Nephron progenitor cell (in vitro differentiated cells): ENCODE measurements at regions not wholly inside any gene's neighbourhood (a gene's known extent, or its start where the extent isn't known, plus 50 kb on each side); places are given as distances from the start of the nearest gene placed in this dataset.

Experiments used
- DNase-seq: peaks from one replicate; pipeline ENCODE4 v3.0.0; 2021
- H3K27ac Mint-ChIP-seq: 2 replicates; pipeline ENCODE4 v1.8.0; 2021; ENCODE audit warnings: mild to moderate bottlenecking, moderate library complexity, mixed read lengths
- H3K27me3 Mint-ChIP-seq: 2 replicates; pipeline ENCODE4 v1.8.0; 2021; ENCODE audit warnings: mild to moderate bottlenecking, low read depth, mixed read lengths; ENCODE audit not compliant: poor library complexity
- H3K36me3 Mint-ChIP-seq: 2 replicates; pipeline ENCODE4 v1.8.0; 2021; ENCODE audit warnings: low read depth, mixed read lengths
- H3K4me1 Mint-ChIP-seq: 2 replicates; pipeline ENCODE4 v1.8.0; 2021; ENCODE audit warnings: mixed read lengths
- H3K4me3 Mint-ChIP-seq: 2 replicates; pipeline ENCODE4 v1.8.0; 2021; ENCODE audit warnings: mild to moderate bottlenecking, moderate library complexity, mixed read lengths
- H3K9me3 Mint-ChIP-seq: 2 replicates; pipeline ENCODE4 v1.8.0; 2021; ENCODE audit warnings: mild to moderate bottlenecking, moderate library complexity, mixed read lengths
- TF ChIP-seq, protein P1 (sequence below): fragments of 200-600 bp; sonication (generic); IDR thresholded peaks from 2 replicates; pipeline ENCODE4 v1.5.0; 2021; ENCODE audit warnings: antibody characterized with exemption

DNA sequence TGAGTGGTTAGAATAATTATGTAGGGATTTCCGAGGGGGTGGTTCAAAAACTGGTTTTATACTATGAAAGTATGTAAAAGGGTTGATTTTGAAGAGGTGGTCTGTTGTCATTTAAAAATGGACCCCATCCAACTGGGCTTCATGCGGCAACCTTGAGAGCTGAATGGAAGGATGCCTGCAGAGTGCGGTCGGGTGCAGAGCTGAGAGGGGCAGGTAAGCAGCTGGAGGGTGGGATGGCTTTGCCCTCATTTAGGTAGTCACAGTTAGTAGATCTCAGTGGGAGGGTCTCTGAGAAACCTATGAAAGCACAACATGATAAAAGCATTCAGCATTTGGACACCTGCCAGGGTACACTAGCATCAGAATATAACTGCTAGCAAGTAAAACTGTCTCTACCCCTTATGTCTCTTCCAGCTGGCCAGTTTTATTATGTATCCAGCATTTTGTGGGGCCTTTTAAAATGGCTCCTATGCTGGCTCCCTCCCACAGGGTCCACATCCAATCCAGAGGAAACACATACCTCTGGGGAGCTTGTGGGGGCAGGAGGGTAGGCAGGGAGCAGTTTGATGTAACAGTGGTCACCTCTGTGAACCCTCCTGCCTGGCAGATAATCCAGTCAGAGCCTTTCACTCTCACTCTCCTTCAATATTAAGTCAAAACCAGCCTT lies 75.9 kb upstream of the MAGI2 start:
- Mint-ChIP-seq H3K36me3 (no peaks in the 10 kb centered on the region), H3K27ac (no peak overlapping the region), H3K9me3 (no peaks in the 10 kb centered on the region), H3K4me1 (peaks cover 7% of the 10 kb centered on the region), H3K27me3 (no peaks in the 10 kb centered on the region), H3K4me3 (no peak overlapping the region)
- DNase-seq = no peak
- TF ChIP-seq, protein P1, sequence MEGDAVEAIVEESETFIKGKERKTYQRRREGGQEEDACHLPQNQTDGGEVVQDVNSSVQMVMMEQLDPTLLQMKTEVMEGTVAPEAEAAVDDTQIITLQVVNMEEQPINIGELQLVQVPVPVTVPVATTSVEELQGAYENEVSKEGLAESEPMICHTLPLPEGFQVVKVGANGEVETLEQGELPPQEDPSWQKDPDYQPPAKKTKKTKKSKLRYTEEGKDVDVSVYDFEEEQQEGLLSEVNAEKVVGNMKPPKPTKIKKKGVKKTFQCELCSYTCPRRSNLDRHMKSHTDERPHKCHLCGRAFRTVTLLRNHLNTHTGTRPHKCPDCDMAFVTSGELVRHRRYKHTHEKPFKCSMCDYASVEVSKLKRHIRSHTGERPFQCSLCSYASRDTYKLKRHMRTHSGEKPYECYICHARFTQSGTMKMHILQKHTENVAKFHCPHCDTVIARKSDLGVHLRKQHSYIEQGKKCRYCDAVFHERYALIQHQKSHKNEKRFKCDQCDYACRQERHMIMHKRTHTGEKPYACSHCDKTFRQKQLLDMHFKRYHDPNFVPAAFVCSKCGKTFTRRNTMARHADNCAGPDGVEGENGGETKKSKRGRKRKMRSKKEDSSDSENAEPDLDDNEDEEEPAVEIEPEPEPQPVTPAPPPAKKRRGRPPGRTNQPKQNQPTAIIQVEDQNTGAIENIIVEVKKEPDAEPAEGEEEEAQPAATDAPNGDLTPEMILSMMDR = no peak

DNA sequence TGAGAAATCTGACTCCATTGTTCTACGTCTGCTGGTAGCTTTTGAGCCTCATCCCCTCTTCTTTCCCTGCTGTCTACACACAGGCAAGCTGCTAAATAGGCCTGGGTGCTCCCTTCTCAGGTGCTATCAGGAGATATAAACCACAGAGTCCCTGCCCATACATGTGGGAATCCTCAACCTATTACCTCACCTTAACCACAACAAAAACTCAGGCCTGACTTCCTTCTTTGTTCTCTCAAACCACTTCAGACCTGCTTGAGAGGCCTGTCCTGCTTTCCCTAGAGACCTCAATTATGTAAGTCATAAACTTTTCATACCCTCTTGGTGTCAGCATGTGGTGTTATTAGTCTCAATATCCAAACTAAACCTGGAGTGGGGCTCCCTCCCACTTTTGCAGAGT lies 75.0 kb upstream of the MAGI2 start:
- Mint-ChIP-seq H3K36me3 (no peaks in the 10 kb centered on the region), H3K27ac (peak overlapping the region; percentile 8), H3K9me3 (no peaks in the 10 kb centered on the region), H3K4me3 (no peak overlapping the region), H3K4me1 (peaks cover 7% of the 10 kb centered on the region), H3K27me3 (no peaks in the 10 kb centered on the region)
- TF ChIP-seq, protein P1 = no peak
- DNase-seq = no peak

DNA sequence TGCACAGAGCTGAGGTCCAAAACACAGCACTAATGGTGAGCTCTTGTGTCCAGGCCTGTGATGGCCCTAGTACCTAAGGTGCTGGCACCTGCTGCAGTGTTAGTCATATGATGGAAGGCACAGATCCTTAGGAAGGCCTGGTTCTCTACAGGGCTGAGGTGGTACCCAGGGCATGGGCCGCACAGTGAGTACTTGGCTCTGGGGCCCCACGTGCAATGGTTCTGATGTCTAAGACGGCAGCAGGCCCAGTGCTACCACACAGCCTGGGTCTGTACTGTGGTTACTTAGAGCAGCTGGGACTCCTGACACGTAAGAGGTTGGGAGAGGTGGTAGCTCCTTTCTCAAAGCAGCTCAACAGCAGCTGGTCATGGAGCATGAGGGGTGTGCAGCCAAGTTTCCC lies 70.6 kb upstream of the MAGI2 start:
- H3K4me1 Mint-ChIP-seq = peaks cover 7% of the 10 kb centered on the region
- H3K27me3 Mint-ChIP-seq = no peaks in the 10 kb centered on the region
- H3K27ac Mint-ChIP-seq = no peak overlapping the region
- H3K36me3 Mint-ChIP-seq = no peaks in the 10 kb centered on the region
- no peak for DNase-seq
- TF ChIP-seq, protein P1 = no peak
- no peaks in the 10 kb centered on the region for H3K9me3 Mint-ChIP-seq
- H3K4me3 Mint-ChIP-seq = no peak overlapping the region

DNA sequence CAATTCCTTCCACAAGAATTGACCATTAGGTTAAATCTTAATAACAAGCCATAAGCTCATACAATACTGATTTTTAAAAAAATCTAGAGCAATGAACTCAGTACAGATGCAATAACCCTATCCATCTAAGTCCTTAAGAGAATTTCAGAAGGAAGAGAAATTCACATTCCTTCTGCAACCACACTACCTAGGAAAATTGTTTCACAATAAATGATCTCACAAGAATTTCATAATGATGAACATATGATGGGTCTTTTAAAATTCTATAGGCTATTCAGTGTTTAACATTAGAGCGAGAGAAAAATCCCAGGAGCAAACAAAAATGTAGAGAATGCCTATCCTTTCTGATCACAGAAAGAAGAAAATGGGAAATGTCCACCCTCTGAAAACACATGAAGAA lies 70.0 kb upstream of the MAGI2 start:
- TF ChIP-seq, protein P1 = no peak
- DNase-seq = no peak
- Mint-ChIP-seq H3K36me3 (no peaks in the 10 kb centered on the region), H3K9me3 (no peaks in the 10 kb centered on the region), H3K27me3 (no peaks in the 10 kb centered on the region), H3K4me1 (peaks cover 4% of the 10 kb centered on the region), H3K4me3 (no peak overlapping the region), H3K27ac (no peak overlapping the region)

DNA sequence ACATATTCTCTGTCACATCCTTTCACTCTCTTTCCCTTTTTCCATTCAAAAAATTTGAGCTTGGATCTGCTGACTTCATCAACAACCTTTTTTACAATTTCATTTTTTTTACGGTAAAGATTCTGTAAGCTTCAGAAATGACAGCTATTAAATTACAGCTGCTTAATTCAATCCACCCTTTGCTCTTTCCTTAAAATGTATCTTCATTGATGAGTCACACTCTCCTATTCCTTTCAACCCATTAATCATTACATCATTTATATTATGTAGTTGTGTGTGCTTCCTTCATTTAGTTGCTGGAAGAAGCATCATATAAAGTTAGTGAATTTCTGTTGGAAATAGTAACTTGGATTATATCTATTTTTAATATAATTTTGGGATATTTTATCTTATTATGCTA lies 67.1 kb upstream of the MAGI2 start:
- H3K9me3 Mint-ChIP-seq = no peaks in the 10 kb centered on the region
- H3K27ac Mint-ChIP-seq = no peak overlapping the region
- H3K4me1 Mint-ChIP-seq = no peaks in the 10 kb centered on the region
- H3K27me3 Mint-ChIP-seq = no peaks in the 10 kb centered on the region
- DNase-seq = no peak
- no peak overlapping the region for H3K4me3 Mint-ChIP-seq
- no peaks in the 10 kb centered on the region for H3K36me3 Mint-ChIP-seq
- TF ChIP-seq, protein P1 = no peak

DNA sequence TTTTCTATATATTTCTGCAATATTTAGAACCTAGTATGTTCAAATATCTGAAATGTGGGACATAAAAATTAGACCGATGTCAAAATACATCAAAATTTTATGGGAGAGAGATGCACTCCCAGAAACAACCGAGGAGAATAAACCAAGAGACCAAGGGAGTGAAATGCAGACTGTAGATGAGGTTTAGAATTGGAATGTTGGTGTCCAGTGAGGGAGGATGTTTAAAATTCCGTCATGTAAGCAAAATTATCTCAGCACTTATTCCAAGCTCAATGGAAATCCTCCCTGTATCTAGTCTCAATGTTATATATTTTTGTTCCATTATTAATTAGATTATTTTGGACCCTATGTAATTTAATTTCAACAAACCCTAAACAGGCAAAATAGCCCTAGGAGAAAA lies 61.9 kb upstream of the MAGI2 start:
- TF ChIP-seq, protein P1 = no peak
- Mint-ChIP-seq H3K4me1 (peaks cover 5% of the 10 kb centered on the region), H3K9me3 (no peaks in the 10 kb centered on the region), H3K27me3 (peaks cover 2% of the 10 kb centered on the region), H3K4me3 (no peak overlapping the region), H3K27ac (no peak overlapping the region), H3K36me3 (no peaks in the 10 kb centered on the region)
- DNase-seq = no peak
